HCT116 (cell line): ENCODE measurements at regions not wholly inside any gene's neighbourhood (a gene's known extent, or its start where the extent isn't known, plus 50 kb on each side); places are given as distances from the start of the nearest gene placed in this dataset.

Experiments used
- ATAC-seq: fragments of 200-7000 bp; cut with Tn5 transposase; 2 replicates; pipeline ENCODE4 v1.9.1; 2020; ENCODE audit warnings: mild to moderate bottlenecking, moderate library complexity
- BruUV-seq: library from RNA; stranded (reverse); fragments of 400-500 nt; replicated peaks from 2 replicates; lab custom pipeline; 2021; lab: Mats Ljungman, UMichigan
- CTCF ChIA-PET: fragments of 300-600 bp; sonication (Branson Sonifier 250); formaldehyde crosslinking; loops from one replicate; lab custom pipeline; 2021; ENCODE audit warnings: antibody characterized with exemption; lab: Charles Lee
- POLR2A ChIA-PET: fragments of 300-600, 350-600 bp; sonication (Branson Sonifier 250); formaldehyde crosslinking; loops from one replicate; lab custom pipeline; 2021; ENCODE audit warnings: antibody characterized with exemption; lab: Charles Lee
- RAD21 ChIA-PET, 2 experiments: fragments of 300-600 bp; sonication (Branson Sonifier 250); formaldehyde crosslinking; loops; one replicate each; lab custom pipeline; 2023; ENCODE audit warnings: low total read pairs in 2 of 2; ENCODE audit not compliant: uncharacterized antibody in 2 of 2, unreplicated experiment in 2 of 2, low non-redundant PET in 1 of 2; lab: Charles Lee
- DNase-seq: peaks from one replicate; pipeline ENCODE4 v3.0.0-alpha.2; 2010; ENCODE audit warnings: low read depth, low spot score
- H2AFZ ChIP-seq: fragments of 200-600 bp; shearing (Covaris generic), sonication (generic); 2 replicates; pipeline ENCODE4 v1.6.1; 2017; ENCODE audit warnings: low read depth, mixed run types, mixed read lengths, antibody characterized with exemption, low read length; ENCODE audit not compliant: poor library complexity, severe bottlenecking
- H3K27ac ChIP-seq: 2 replicates; pipeline ENCODE4 v1.5.1; 2012; ENCODE audit warnings: low read depth, low read length
- H3K27me3 ChIP-seq: fragments of 200-600 bp; sonication (generic); 2 replicates; pipeline ENCODE4 v1.6.1; 2016; ENCODE audit warnings: mixed run types, low read length, mixed read lengths; ENCODE audit not compliant: insufficient read depth
- H3K36me3 ChIP-seq, 2 experiments: fragments of 200-500 bp in 1 of 2; fragments of 200-600 bp in 1 of 2; sonication (Bioruptor generic) in 1 of 2; sonication (generic) in 1 of 2; 2 replicates each; pipeline versions ENCODE4 v1.5.1 to v1.6.1; 2014 to 2016; ENCODE audit warnings: low read length in 2 of 2, inconsistent platforms in 1 of 2, mixed read lengths in 1 of 2, mixed run types in 1 of 2; ENCODE audit not compliant: insufficient read depth in 2 of 2, control insufficient read depth in 1 of 2
- H3K4me1 ChIP-seq, 2 experiments: fragments of 200-600 bp in 1 of 2; sonication (generic) in 1 of 2; 2 replicates each; pipeline versions ENCODE4 v1.5.1 to v1.6.1; 2012 to 2017; ENCODE audit warnings: low read length in 2 of 2, inconsistent platforms in 1 of 2, mild to moderate bottlenecking in 1 of 2, mixed read lengths in 1 of 2, mixed run types in 1 of 2, moderate library complexity in 1 of 2; ENCODE audit not compliant: insufficient read depth in 2 of 2, control insufficient read depth in 1 of 2
- H3K4me2 ChIP-seq: fragments of 200-600 bp; sonication (generic); 2 replicates; pipeline ENCODE4 v1.6.1; 2017; ENCODE audit warnings: mixed run types, low read length, mixed read lengths
- H3K4me3 ChIP-seq, 2 experiments: fragments of 200-600 bp in 1 of 2; sonication (generic) in 1 of 2; replicated peaks in 1 of 2; 2 replicates each; pipeline ENCODE4 v1.5.1; 2011 to 2016; ENCODE audit warnings: low read length in 2 of 2, control low read depth in 1 of 2, low read depth in 1 of 2, mild to moderate bottlenecking in 1 of 2, mixed read lengths in 1 of 2, mixed run types in 1 of 2
- H3K79me2 ChIP-seq: fragments of 200-600 bp; sonication (generic); 2 replicates; pipeline ENCODE4 v1.6.1; 2017; ENCODE audit warnings: mild to moderate bottlenecking, mixed run types, low read length, moderate library complexity, mixed read lengths; ENCODE audit not compliant: insufficient read depth
- H3K9ac ChIP-seq: fragments of 200-600 bp; sonication (generic); 2 replicates; pipeline ENCODE4 v1.6.1; 2016; ENCODE audit warnings: low read length, mixed read lengths
- H3K9me2 ChIP-seq: fragments of 200-600 bp; sonication (generic), shearing (Covaris generic); 2 replicates; pipeline ENCODE4 v1.6.1; 2017; ENCODE audit warnings: mixed run types, mild to moderate bottlenecking, moderate library complexity; ENCODE audit not compliant: insufficient read depth
- H3K9me3 ChIP-seq, 2 experiments: fragments of 200-500 bp in 1 of 2; fragments of 200-600 bp in 1 of 2; sonication (Bioruptor generic) in 1 of 2; sonication (generic) in 1 of 2; 2 replicates each; pipeline ENCODE4 v1.6.1; 2014 to 2017; ENCODE audit warnings: low read length in 2 of 2, mixed read lengths in 2 of 2, inconsistent platforms in 1 of 2, low read depth in 1 of 2, mild to moderate bottlenecking in 1 of 2, mixed run types in 1 of 2, moderate library complexity in 1 of 2; ENCODE audit not compliant: control insufficient read depth in 1 of 2, insufficient read depth in 1 of 2
- H4K20me1 ChIP-seq: fragments of 200-600 bp; sonication (generic), shearing (Covaris generic); 2 replicates; pipeline ENCODE4 v1.6.1; 2017; ENCODE audit warnings: mixed run types, mild to moderate bottlenecking, moderate library complexity; ENCODE audit not compliant: insufficient read depth
- CEBPB ChIP-seq: IDR thresholded peaks from 2 replicates; pipeline ENCODE4 v1.6.1; 2012; ENCODE audit warnings: low read depth
- EGR1 ChIP-seq: IDR thresholded peaks from 2 replicates; pipeline ENCODE4 v1.6.1; 2012; ENCODE audit warnings: low read depth
- ELF1 ChIP-seq: IDR thresholded peaks from 2 replicates; pipeline ENCODE4 v1.6.1; 2012; ENCODE audit warnings: low read depth, borderline replicate concordance
- FOSL1 ChIP-seq: IDR thresholded peaks from 2 replicates; pipeline ENCODE4 v1.6.1; 2012; ENCODE audit warnings: low read depth
- JUND ChIP-seq: IDR thresholded peaks from 2 replicates; pipeline ENCODE4 v1.6.1; 2012
- MAX ChIP-seq: IDR thresholded peaks from 2 replicates; pipeline ENCODE4 v1.6.1; 2012
- POLR2A ChIP-seq: IDR thresholded peaks from 2 replicates; pipeline ENCODE4 v1.7.0; 2011; ENCODE audit warnings: borderline replicate concordance; ENCODE audit not compliant: insufficient read depth, insufficient read length; ENCODE audit errors: extremely low read depth
- POLR2AphosphoS5 ChIP-seq: IDR thresholded peaks from 2 replicates; pipeline ENCODE4 v1.6.1; 2011; ENCODE audit warnings: mild to moderate bottlenecking, low read depth, low read length, moderate library complexity
- RAD21 ChIP-seq: IDR thresholded peaks from 2 replicates; pipeline ENCODE4 v1.6.1; 2012; ENCODE audit warnings: low read depth, mild to moderate bottlenecking
- REST ChIP-seq: IDR thresholded peaks from 2 replicates; pipeline ENCODE4 v1.6.1; 2012; ENCODE audit warnings: low read depth
- SIN3A ChIP-seq: IDR thresholded peaks from 2 replicates; pipeline ENCODE4 v1.6.1; 2012; ENCODE audit warnings: low read depth
- SP1 ChIP-seq: IDR thresholded peaks from 2 replicates; pipeline ENCODE4 v1.6.1; 2012; ENCODE audit warnings: low read depth
- SRF ChIP-seq: IDR thresholded peaks from 2 replicates; pipeline ENCODE4 v1.6.1; 2012; ENCODE audit warnings: low read depth
- TCF7L2 ChIP-seq: IDR thresholded peaks from 2 replicates; pipeline ENCODE4 v1.7.0; 2011; ENCODE audit warnings: borderline replicate concordance, inconsistent platforms; ENCODE audit not compliant: insufficient read depth, insufficient read length; ENCODE audit errors: extremely low read depth
- YY1 ChIP-seq: IDR thresholded peaks from 2 replicates; pipeline ENCODE4 v1.6.1; 2011; ENCODE audit warnings: low read length, low read depth, moderate library complexity, mild to moderate bottlenecking; ENCODE audit not compliant: insufficient replicate concordance; ENCODE audit errors: extremely low read depth
- ZBTB33 ChIP-seq: IDR thresholded peaks from 2 replicates; pipeline ENCODE4 v1.6.1; 2011; ENCODE audit warnings: mild to moderate bottlenecking, low read length, moderate library complexity; ENCODE audit not compliant: insufficient replicate concordance; ENCODE audit errors: extremely low read depth
- ZFX ChIP-seq: fragments of 450-650 bp; IDR thresholded peaks from 2 replicates; pipeline ENCODE4 v1.6.1; 2017
- ZNF274 ChIP-seq: fragments of 200-500 bp; sonication (Bioruptor generic); IDR thresholded peaks from 2 replicates; pipeline ENCODE4 v1.6.1; 2014; ENCODE audit warnings: mild to moderate bottlenecking, low read depth, low read length, inconsistent platforms
- intact Hi-C: fragments of 100-400 bp; cut with micrococcal nuclease; formaldehyde crosslinking; loops from 2 replicates; pipeline ENCODE4 v1.10.0; 2022
- TF ChIP-seq, protein P1 (sequence below): IDR thresholded peaks from 2 replicates; pipeline ENCODE4 v1.6.1; 2012

DNA sequence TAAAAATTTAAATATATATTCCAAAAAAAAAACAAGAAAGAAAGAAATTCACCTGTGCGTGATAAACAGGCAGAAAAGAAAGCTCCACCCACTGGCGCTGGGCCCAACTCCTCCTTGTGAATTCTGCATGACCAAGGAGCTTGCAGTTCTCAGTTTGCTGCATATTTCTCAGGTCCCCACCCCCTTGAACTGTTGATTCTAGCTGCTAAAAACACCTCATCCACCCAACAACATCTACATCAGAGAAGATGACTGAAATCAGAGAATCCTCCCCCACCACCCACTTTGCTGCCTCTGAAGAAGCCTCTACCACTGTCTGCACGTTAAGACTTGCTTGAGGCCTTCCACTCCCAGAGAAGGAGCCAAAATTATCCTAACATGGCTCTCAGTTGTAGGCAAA is 104.8 kb downstream of the RGS2 start:
- H3K27me3 ChIP-seq, result no peaks in the 10 kb centered on the region
- TF ChIP-seq JUND, result no peak
- TF ChIP-seq, protein P1, sequence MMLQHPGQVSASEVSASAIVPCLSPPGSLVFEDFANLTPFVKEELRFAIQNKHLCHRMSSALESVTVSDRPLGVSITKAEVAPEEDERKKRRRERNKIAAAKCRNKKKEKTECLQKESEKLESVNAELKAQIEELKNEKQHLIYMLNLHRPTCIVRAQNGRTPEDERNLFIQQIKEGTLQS, result no peak
- TF ChIP-seq REST, result no peak
- TF ChIP-seq YY1, result no peak
- TF ChIP-seq EGR1, result no peak
- no peak for TF ChIP-seq SRF
- no peak for TF ChIP-seq SP1
- TF ChIP-seq ELF1, result no peak
- no peak for TF ChIP-seq ZFX
- TF ChIP-seq FOSL1, result no peak
- no peak for TF ChIP-seq TCF7L2
- no peak for TF ChIP-seq ZNF274
- no peak for TF ChIP-seq RAD21
- TF ChIP-seq CEBPB, result no peak
- TF ChIP-seq MAX, result no peak
- TF ChIP-seq POLR2AphosphoS5, result no peak
- no peak for TF ChIP-seq ZBTB33
- no peak for TF ChIP-seq POLR2A
- TF ChIP-seq SIN3A, result no peak
- no peak overlapping the region for H3K4me2 ChIP-seq
- no peaks in the 10 kb centered on the region for H3K9me2 ChIP-seq
- no peak overlapping the region for H3K9ac ChIP-seq
- no peak overlapping the region for H3K4me3 ChIP-seq
- ChIA-PET POLR2A (no interaction called here), RAD21 (no interaction called here), CTCF (no interaction called here)
- DNase-seq, result no peak
- no peak for ATAC-seq
- H3K27ac ChIP-seq, result no peak overlapping the region
- H2AFZ ChIP-seq, result no peak overlapping the region
- no TSS peak for BruUV-seq
- no peaks in the 10 kb centered on the region for H4K20me1 ChIP-seq
- H3K79me2 ChIP-seq, result no peaks in the 10 kb centered on the region
- H3K9me3 ChIP-seq, result no peaks in the 10 kb centered on the region
- H3K36me3 ChIP-seq, result peaks cover 0 to 3% of the 10 kb centered on the region in 2 experiments; a peak in 1 of 4 replicates
- intact Hi-C loops, result no loop called here
- no peaks in the 10 kb centered on the region for H3K4me1 ChIP-seq
